ENCODE measurements at regions not wholly inside any gene's neighbourhood (a gene's known extent, or its start where the extent isn't known, plus 50 kb on each side); places are given as distances from the start of the nearest gene placed in this dataset.

GRCh38 chr10:108515821-108516220, 1351.3 kb upstream of the SORCS1 start:
- TF ChIP-seq CTCF (conservative IDR thresholded peaks at IDR 0.05; ENCODE audit: low read length) (no peak), EZH2phosphoT487 (IDR thresholded peaks at IDR 0.05; ENCODE audit: borderline replicate concordance, low read depth, low read length) (no peak)

All from OCI-LY7 (cell line).